ENCODE measurements at regions not wholly inside any gene's neighbourhood (a gene's known extent, or its start where the extent isn't known, plus 50 kb on each side); places are given as distances from the start of the nearest gene placed in this dataset.
"Not testable (repeated sequence)": the region's sequence is repeated elsewhere in the genome, so short reads cannot be mapped to it uniquely, and the experiment has no call there.

DNA sequence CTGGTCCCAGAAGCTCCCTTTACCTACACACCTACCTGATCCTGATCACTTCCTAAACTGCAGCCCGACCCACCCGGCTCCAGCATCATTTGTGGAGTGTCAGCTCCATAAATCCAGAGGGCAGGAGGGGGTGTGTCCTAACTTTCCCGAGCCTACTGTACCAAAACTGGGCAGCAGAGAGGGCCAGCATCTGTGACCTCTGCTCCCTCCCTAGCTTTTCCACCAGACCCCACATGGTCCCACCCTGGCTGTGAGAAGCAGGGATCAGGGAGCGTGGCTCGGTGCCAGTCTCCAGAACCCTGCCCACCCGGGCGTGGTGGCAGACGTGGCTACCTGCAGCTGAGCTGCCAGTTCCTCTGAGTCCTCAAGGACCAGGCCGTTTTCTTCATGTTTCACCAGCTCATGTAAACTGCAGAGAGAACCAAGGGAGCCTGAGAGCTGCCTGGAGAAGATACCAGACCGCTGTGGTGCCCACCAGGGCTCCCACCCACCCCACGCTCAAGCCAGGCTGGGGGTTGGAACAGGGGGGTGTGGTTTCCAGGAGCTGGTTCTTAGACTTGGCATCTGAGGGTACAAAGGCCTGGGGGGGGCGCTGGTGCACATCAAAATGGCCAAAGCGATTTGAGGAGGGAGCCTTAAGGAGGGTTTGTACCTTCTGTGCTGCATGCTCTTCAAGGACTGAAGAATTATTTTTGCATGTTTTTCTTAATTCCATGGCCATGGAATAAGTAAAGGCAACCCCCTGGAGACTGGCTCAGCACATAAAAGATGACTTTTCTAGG, 76.7 kb upstream of the DRD5 start:
- TF ChIP-seq POLR2AphosphoS5 (IDR thresholded peaks at IDR 0.05) (no peak), TAF1 (IDR thresholded peaks at IDR 0.05; ENCODE audit: low read depth) (no peak), EZH2 (IDR thresholded peaks at IDR 0.05; ENCODE audit: borderline replicate concordance, insufficient read depth, low read length, poor library complexity, severe bottlenecking) (no peak), EP300 (conservative IDR thresholded peaks at IDR 0.05; ENCODE audit: poor library complexity, severe bottlenecking) (no peak), MXI1 (conservative IDR thresholded peaks at IDR 0.05; ENCODE audit: poor library complexity, severe bottlenecking) (no peak), SMC3 (conservative IDR thresholded peaks at IDR 0.05; ENCODE audit: poor library complexity) (no peak), RAD21 (conservative IDR thresholded peaks at IDR 0.05) (no peak)
- TF ChIP-seq, protein P1, sequence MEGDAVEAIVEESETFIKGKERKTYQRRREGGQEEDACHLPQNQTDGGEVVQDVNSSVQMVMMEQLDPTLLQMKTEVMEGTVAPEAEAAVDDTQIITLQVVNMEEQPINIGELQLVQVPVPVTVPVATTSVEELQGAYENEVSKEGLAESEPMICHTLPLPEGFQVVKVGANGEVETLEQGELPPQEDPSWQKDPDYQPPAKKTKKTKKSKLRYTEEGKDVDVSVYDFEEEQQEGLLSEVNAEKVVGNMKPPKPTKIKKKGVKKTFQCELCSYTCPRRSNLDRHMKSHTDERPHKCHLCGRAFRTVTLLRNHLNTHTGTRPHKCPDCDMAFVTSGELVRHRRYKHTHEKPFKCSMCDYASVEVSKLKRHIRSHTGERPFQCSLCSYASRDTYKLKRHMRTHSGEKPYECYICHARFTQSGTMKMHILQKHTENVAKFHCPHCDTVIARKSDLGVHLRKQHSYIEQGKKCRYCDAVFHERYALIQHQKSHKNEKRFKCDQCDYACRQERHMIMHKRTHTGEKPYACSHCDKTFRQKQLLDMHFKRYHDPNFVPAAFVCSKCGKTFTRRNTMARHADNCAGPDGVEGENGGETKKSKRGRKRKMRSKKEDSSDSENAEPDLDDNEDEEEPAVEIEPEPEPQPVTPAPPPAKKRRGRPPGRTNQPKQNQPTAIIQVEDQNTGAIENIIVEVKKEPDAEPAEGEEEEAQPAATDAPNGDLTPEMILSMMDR (IDR thresholded peaks at IDR 0.05; ENCODE audit: poor library complexity, severe bottlenecking), result no peak
- TF ChIP-seq, protein P2, sequence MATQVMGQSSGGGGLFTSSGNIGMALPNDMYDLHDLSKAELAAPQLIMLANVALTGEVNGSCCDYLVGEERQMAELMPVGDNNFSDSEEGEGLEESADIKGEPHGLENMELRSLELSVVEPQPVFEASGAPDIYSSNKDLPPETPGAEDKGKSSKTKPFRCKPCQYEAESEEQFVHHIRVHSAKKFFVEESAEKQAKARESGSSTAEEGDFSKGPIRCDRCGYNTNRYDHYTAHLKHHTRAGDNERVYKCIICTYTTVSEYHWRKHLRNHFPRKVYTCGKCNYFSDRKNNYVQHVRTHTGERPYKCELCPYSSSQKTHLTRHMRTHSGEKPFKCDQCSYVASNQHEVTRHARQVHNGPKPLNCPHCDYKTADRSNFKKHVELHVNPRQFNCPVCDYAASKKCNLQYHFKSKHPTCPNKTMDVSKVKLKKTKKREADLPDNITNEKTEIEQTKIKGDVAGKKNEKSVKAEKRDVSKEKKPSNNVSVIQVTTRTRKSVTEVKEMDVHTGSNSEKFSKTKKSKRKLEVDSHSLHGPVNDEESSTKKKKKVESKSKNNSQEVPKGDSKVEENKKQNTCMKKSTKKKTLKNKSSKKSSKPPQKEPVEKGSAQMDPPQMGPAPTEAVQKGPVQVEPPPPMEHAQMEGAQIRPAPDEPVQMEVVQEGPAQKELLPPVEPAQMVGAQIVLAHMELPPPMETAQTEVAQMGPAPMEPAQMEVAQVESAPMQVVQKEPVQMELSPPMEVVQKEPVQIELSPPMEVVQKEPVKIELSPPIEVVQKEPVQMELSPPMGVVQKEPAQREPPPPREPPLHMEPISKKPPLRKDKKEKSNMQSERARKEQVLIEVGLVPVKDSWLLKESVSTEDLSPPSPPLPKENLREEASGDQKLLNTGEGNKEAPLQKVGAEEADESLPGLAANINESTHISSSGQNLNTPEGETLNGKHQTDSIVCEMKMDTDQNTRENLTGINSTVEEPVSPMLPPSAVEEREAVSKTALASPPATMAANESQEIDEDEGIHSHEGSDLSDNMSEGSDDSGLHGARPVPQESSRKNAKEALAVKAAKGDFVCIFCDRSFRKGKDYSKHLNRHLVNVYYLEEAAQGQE (IDR thresholded peaks at IDR 0.05; ENCODE audit: borderline replicate concordance), result no peak
- no peaks in the 10 kb centered on the region for H3K79me2 ChIP-seq (replicated peaks; ENCODE audit: insufficient read depth, low read length)
- H4K20me1 ChIP-seq (ENCODE audit: insufficient read depth), result no peaks in the 10 kb centered on the region

DNA sequence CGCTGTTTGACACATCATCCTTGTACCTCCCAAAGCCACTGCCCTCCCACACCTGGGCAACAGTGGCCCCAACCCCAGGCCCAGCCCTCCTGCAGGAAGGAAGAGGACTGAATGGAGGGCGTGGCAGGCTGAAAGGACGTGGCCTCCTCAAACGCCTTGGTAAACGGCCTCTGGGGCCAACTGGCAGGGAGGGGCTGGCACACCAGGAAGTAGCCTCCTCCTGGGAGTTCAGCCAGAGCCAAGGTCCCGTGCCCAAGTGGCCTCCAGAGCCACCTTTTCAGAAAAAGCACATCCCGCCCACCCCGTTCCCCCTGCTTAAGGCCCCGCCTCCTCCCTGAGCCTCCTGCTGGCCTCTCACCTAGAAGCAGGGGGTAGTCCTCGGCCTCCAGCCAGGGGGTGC, 74.2 kb upstream of the DRD5 start:
- H3K4me3 ChIP-seq (ENCODE audit: low read length); H3K36me3 ChIP-seq (ENCODE audit: insufficient read depth, low read length); H2AFZ ChIP-seq (ENCODE audit: low read depth, low read length); H3K79me2 ChIP-seq (replicated peaks; ENCODE audit: insufficient read depth, low read length); H3K4me2 ChIP-seq (ENCODE audit: low read length); H3K27me3 ChIP-seq (ENCODE audit: insufficient read depth, low read depth, low read length); H3K9me2 ChIP-seq (ENCODE audit: insufficient read depth, low read length); H3K27ac ChIP-seq (ENCODE audit: low read length); H3F3A ChIP-seq (ENCODE audit: insufficient read depth, low read length, poor library complexity, severe bottlenecking); H3K9ac ChIP-seq (ENCODE audit: low read length); H4K20me1 ChIP-seq (ENCODE audit: insufficient read depth); H3K9me3 ChIP-seq (ENCODE audit: low read length): not testable (repeated sequence)

More for the DNA sequence above, 76.7 kb upstream of the DRD5 start:
- no peaks in the 10 kb centered on the region for H3K27me3 ChIP-seq (ENCODE audit: insufficient read depth, low read depth, low read length)
- no peaks in the 10 kb centered on the region for H3K9me2 ChIP-seq (ENCODE audit: insufficient read depth, low read length)
- no peak overlapping the region for H3K27ac ChIP-seq (ENCODE audit: low read length)
- H3K9me3 ChIP-seq (ENCODE audit: low read length), result no peaks in the 10 kb centered on the region
- no peaks in the 10 kb centered on the region for H3K36me3 ChIP-seq (ENCODE audit: insufficient read depth, low read length)
- no peak overlapping the region for H3K4me2 ChIP-seq (ENCODE audit: low read length)
- H3K4me3 ChIP-seq (ENCODE audit: low read length), result no peak overlapping the region
- no peaks in the 10 kb centered on the region for H3F3A ChIP-seq (ENCODE audit: insufficient read depth, low read length, poor library complexity, severe bottlenecking)
- no peak overlapping the region for H2AFZ ChIP-seq (ENCODE audit: low read depth, low read length)
- no peak overlapping the region for H3K9ac ChIP-seq (ENCODE audit: low read length)

DNA sequence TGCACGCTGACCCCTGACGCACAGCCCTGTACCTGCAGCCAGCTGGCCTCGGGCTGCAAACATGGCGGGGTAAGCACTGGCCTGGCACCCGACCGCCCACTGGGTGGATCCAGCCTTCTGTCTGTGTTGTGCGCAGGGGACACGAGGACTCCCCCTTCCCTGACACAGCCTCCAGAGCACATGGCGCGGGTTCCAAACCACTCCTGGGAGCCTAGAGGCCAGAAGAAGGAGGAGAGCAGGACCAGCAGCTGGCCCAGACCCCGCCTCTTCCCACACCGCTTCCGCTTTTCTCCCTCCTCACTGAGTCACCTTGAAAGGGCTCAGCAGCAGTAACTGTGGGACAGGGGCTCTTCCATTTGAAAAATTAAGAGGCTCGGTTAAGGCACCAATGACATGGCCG, 73.5 kb upstream of the DRD5 start:
- not testable (repeated sequence) for H3K36me3 ChIP-seq (ENCODE audit: insufficient read depth, low read length); H3K79me2 ChIP-seq (replicated peaks; ENCODE audit: insufficient read depth, low read length); H3K27me3 ChIP-seq (ENCODE audit: insufficient read depth, low read depth, low read length); H3K27ac ChIP-seq (ENCODE audit: low read length); H3F3A ChIP-seq (ENCODE audit: insufficient read depth, low read length, poor library complexity, severe bottlenecking); H3K9me2 ChIP-seq (ENCODE audit: insufficient read depth, low read length); H3K9ac ChIP-seq (ENCODE audit: low read length); H3K4me2 ChIP-seq (ENCODE audit: low read length); H2AFZ ChIP-seq (ENCODE audit: low read depth, low read length); H3K9me3 ChIP-seq (ENCODE audit: low read length); H3K4me3 ChIP-seq (ENCODE audit: low read length); H4K20me1 ChIP-seq (ENCODE audit: insufficient read depth)
